Activated B cell treated with CpG ODN at 0.5 μM for 24 hours (primary cell): ENCODE measurements at regions not wholly inside any gene's neighbourhood (a gene's known extent, or its start where the extent isn't known, plus 50 kb on each side); places are given as distances from the start of the nearest gene placed in this dataset.

Experiments used
- ATAC-seq: fragments of 200-7000 bp; cut with Tn5 transposase; one replicate; pipeline ENCODE4 v1.10.0; 2021; ENCODE audit warnings: low read depth, mild to moderate bottlenecking, moderate library complexity
- CTCF ChIA-PET: fragments of 350-600 bp; sonication (Branson Sonifier 250); formaldehyde crosslinking; loops from one replicate; lab custom pipeline; 2021; ENCODE audit warnings: antibody characterized with exemption; lab: Charles Lee
- POLR2A ChIA-PET: fragments of 350-600 bp; sonication (Branson Sonifier 250); formaldehyde crosslinking; loops from one replicate; lab custom pipeline; 2021; ENCODE audit warnings: antibody characterized with exemption; lab: Charles Lee
- DNase-seq: peaks from one replicate; pipeline ENCODE4 v3.0.0; 2022
- H3K27ac Mint-ChIP-seq: one replicate; pipeline ENCODE4 v1.8.0; 2020; ENCODE audit warnings: mixed read lengths
- H3K27me3 Mint-ChIP-seq: one replicate; pipeline ENCODE4 v1.8.0; 2021; ENCODE audit warnings: mixed read lengths
- H3K36me3 Mint-ChIP-seq: one replicate; pipeline ENCODE4 v1.8.0; 2021; ENCODE audit warnings: low read depth, mixed read lengths
- H3K4me1 Mint-ChIP-seq: one replicate; pipeline ENCODE4 v1.8.0; 2021; ENCODE audit warnings: mixed read lengths
- H3K4me3 Mint-ChIP-seq: one replicate; pipeline ENCODE4 v1.8.0; 2020; ENCODE audit warnings: mild to moderate bottlenecking, mixed read lengths
- H3K9me3 Mint-ChIP-seq: one replicate; pipeline ENCODE4 v1.8.0; 2020; ENCODE audit warnings: mixed read lengths
- CTCF ChIP-seq: fragments of 200-600 bp; IDR thresholded peaks from one replicate; pipeline ENCODE4 v1.8.0; 2022; ENCODE audit warnings: antibody characterized with exemption, mild to moderate bottlenecking
- intact Hi-C: fragments of 100-400 bp; cut with micrococcal nuclease; formaldehyde crosslinking; loops from one replicate; pipeline ENCODE4 v1.15.1; 2024

GRCh38 chr5:85517386-85517785 is 1100.4 kb upstream of the COX7C start:
- Mint-ChIP-seq H3K4me3 (no peak overlapping the region), H3K27me3 (no peaks in the 10 kb centered on the region), H3K36me3 (no peaks in the 10 kb centered on the region), H3K9me3 (no peaks in the 10 kb centered on the region), H3K27ac (no peak overlapping the region), H3K4me1 (no peaks in the 10 kb centered on the region)
- CTCF ChIA-PET: no interaction called here
- no peak for DNase-seq
- TF ChIP-seq CTCF: no peak
- intact Hi-C loops: no loop called here
- POLR2A ChIA-PET: no interaction called here
- ATAC-seq: no peak

GRCh38 chr5:85533341-85534047 is 1084.2 kb upstream of the COX7C start:
- H3K4me1 Mint-ChIP-seq: no peaks in the 10 kb centered on the region

GRCh38 chr5:85538362-85538761 is 1079.4 kb upstream of the COX7C start:
- POLR2A ChIA-PET: no interaction called here
- intact Hi-C loops: no loop called here
- ATAC-seq (no peak), DNase-seq (no peak)
- Mint-ChIP-seq H3K36me3 (no peaks in the 10 kb centered on the region), H3K9me3 (peaks cover 6% of the 10 kb centered on the region), H3K4me3 (no peak overlapping the region), H3K27me3 (no peaks in the 10 kb centered on the region), H3K27ac (no peak overlapping the region), H3K4me1 (no peaks in the 10 kb centered on the region)
- TF ChIP-seq CTCF: no peak
- CTCF ChIA-PET: no interaction called here

More at GRCh38 chr5:85533341-85534047, 1084.2 kb upstream of the COX7C start:
- CTCF ChIA-PET: no interaction called here
- Mint-ChIP-seq H3K9me3 (peaks cover 3% of the 10 kb centered on the region), H3K27ac (no peak overlapping the region), H3K4me3 (no peak overlapping the region), H3K27me3 (no peaks in the 10 kb centered on the region), H3K36me3 (no peaks in the 10 kb centered on the region)
- intact Hi-C loops: no loop called here
- POLR2A ChIA-PET: no interaction called here
- DNase-seq (no peak), ATAC-seq (no peak)
- TF ChIP-seq CTCF: no peak

- intact Hi-C loops: no loop called here
Observed at GRCh38 chr5:85545129-85545528, 1072.6 kb upstream of the COX7C start.

GRCh38 chr5:85549229-85549628 is 1068.5 kb upstream of the COX7C start:
- H3K9me3 Mint-ChIP-seq: peaks cover 8% of the 10 kb centered on the region
- ChIA-PET POLR2A (no interaction called here), CTCF (no interaction called here)
- no peaks in the 10 kb centered on the region for H3K36me3 Mint-ChIP-seq
- H3K4me1 Mint-ChIP-seq: no peaks in the 10 kb centered on the region
- H3K4me3 Mint-ChIP-seq: no peak overlapping the region
- intact Hi-C loops: no loop called here
- no peak for DNase-seq
- no peak overlapping the region for H3K27ac Mint-ChIP-seq
- no peak for ATAC-seq
- no peaks in the 10 kb centered on the region for H3K27me3 Mint-ChIP-seq
- no peak for TF ChIP-seq CTCF

More at GRCh38 chr5:85545129-85545528, 1072.6 kb upstream of the COX7C start:
- no peak overlapping the region for H3K4me3 Mint-ChIP-seq
- peaks cover 4% of the 10 kb centered on the region for H3K9me3 Mint-ChIP-seq
- no peak overlapping the region for H3K27ac Mint-ChIP-seq
- H3K27me3 Mint-ChIP-seq: no peaks in the 10 kb centered on the region
- DNase-seq: no peak
- ChIA-PET POLR2A (no interaction called here), CTCF (no interaction called here)
- H3K36me3 Mint-ChIP-seq: no peaks in the 10 kb centered on the region
- ATAC-seq: no peak
- H3K4me1 Mint-ChIP-seq: no peaks in the 10 kb centered on the region
- TF ChIP-seq CTCF: no peak
